ENCODE measurements at regions not wholly inside any gene's neighbourhood (a gene's known extent, or its start where the extent isn't known, plus 50 kb on each side); places are given as distances from the start of the nearest gene placed in this dataset.

DNA sequence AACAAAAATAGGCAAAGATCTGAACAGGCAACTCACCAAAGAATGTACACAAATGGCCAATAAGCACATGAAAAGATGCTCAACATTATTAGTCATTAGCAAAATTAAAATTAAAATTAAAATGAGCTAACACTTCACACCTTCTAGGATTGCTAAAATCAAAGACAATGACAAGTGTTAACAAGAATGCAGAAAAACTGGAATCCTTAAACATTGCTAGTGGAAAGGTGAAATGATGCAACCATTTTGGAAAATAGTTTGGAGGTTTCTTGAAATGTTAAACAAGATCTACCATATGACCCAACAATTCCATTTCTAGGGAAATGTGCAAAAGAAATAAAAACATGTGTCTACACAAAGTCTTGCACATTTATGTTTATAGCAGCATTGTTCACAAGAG, 75.5 kb upstream of the DST start:
- no peak overlapping the region for H3K27ac ChIP-seq
- no peaks in the 10 kb centered on the region for H3K36me3 ChIP-seq
- DNase-seq (ENCODE audit: low spot score in 2 of 2) = no peak
- H3K27me3 ChIP-seq = no peaks in the 10 kb centered on the region
- peaks cover 0 to 25% of the 10 kb centered on the region in 2 donors for H3K4me1 ChIP-seq
- TF ChIP-seq, protein P1, sequence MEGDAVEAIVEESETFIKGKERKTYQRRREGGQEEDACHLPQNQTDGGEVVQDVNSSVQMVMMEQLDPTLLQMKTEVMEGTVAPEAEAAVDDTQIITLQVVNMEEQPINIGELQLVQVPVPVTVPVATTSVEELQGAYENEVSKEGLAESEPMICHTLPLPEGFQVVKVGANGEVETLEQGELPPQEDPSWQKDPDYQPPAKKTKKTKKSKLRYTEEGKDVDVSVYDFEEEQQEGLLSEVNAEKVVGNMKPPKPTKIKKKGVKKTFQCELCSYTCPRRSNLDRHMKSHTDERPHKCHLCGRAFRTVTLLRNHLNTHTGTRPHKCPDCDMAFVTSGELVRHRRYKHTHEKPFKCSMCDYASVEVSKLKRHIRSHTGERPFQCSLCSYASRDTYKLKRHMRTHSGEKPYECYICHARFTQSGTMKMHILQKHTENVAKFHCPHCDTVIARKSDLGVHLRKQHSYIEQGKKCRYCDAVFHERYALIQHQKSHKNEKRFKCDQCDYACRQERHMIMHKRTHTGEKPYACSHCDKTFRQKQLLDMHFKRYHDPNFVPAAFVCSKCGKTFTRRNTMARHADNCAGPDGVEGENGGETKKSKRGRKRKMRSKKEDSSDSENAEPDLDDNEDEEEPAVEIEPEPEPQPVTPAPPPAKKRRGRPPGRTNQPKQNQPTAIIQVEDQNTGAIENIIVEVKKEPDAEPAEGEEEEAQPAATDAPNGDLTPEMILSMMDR (IDR thresholded peaks at IDR 0.05) = no peak
- intact Hi-C loops (cut with DNase I) = loop anchor here (5.0 kb wide), 1 partner anchor 39 kb away; no protein-coding TSS in a partner anchor
- H3K4me3 ChIP-seq = no peak overlapping the region
- no peaks in the 10 kb centered on the region for H3K9me3 ChIP-seq

DNA sequence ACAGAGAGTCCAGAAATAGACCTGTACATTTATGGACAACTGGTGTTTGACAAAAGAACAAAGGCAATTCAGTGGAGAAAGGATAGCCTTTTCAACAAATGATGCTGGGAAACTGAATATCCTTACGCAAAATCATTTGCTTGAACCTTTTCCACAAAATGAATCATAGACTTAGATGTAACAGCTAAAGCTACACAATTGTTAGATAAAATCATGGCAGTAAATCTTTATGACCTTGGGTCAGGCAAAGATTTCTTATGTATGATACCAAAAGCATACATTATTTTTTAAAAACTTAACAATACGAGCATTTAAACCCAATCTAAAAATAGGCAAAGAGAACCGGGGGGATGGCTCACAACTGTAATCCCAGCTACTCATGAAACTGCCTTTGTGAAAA, 73.5 kb upstream of the DST start:
- H3K27ac ChIP-seq = no peak overlapping the region
- TF ChIP-seq, protein P1 (IDR thresholded peaks at IDR 0.05) = no peak
- H3K27me3 ChIP-seq = no peaks in the 10 kb centered on the region

DNA sequence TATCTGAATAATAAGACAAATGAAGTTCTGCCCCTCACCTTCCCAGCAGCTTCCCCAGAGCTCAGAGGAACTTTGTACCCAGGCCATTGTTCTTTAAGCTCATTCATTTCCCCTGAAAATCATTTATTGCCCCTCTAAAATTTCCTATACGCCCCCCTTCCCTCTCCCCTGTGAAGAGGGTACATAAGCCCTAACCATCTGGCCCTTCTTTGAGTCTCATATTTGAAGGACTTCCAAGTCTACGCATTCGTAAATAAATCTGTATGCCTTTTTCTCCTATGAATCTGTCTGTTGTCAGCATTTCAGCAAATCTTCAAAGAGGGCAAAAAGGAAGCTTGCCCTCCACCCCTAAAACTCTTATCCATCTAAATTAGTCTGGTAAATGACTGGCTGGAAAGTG, 73.1 kb upstream of the DST start:
- intact Hi-C loops (cut with DNase I) = loop anchor here (2.0 to 5.0 kb wide), 2 partner anchors 15 to 42 kb away; no protein-coding TSS in a partner anchor
- H3K27ac ChIP-seq = peak overlapping the region; percentile 56 to 77
- no peak overlapping the region for H3K4me3 ChIP-seq
- TF ChIP-seq, protein P1 (IDR thresholded peaks at IDR 0.05) = no peak
- no peaks in the 10 kb centered on the region for H3K27me3 ChIP-seq
- no peaks in the 10 kb centered on the region for H3K9me3 ChIP-seq
- H3K36me3 ChIP-seq = no peaks in the 10 kb centered on the region
- H3K4me1 ChIP-seq = peaks cover 2 to 25% of the 10 kb centered on the region in 2 donors
- no peak for DNase-seq (ENCODE audit: low spot score in 2 of 2)

More for the DNA sequence above, 73.5 kb upstream of the DST start:
- peaks cover 2 to 25% of the 10 kb centered on the region in 2 donors for H3K4me1 ChIP-seq
- H3K4me3 ChIP-seq = no peak overlapping the region
- no peaks in the 10 kb centered on the region for H3K9me3 ChIP-seq
- H3K36me3 ChIP-seq = no peaks in the 10 kb centered on the region
- DNase-seq (ENCODE audit: low spot score in 2 of 2) = no peak
- intact Hi-C loops (cut with DNase I) = loop anchor here (5.0 kb wide), 1 partner anchor 41 kb away; no protein-coding TSS in a partner anchor

DNA sequence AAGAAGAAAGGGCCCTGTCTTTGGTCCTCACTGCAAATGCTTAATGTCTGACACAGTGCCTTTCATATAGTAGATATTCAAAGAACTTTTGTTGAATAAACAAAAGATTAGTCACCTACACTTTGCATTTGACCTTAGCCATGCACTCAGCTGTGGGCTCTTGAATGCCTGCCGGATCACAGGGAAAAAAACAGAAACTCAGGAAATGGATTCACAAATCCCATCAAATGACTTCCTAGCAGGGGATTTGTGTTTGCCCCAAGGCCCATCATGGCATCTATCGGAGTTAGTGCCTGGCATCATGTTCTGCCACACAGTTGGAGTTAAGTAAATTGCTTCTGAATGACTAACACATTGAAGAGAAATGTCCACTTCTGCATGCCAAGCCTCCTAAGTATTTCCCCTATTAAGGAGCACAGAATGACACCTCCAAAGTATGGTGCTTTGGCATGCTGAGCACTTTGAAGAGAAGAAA, 72.3 kb upstream of the DST start:
- Histone ChIP-seq H3K4me1 (peaks cover 2 to 25% of the 10 kb centered on the region in 2 donors), H3K4me3 (no peak overlapping the region), H3K36me3 (no peaks in the 10 kb centered on the region), H3K9me3 (no peaks in the 10 kb centered on the region), H3K27me3 (no peaks in the 10 kb centered on the region), H3K27ac (peak overlapping the region; percentile 56 to 77)
- DNase-seq (ENCODE audit: low spot score in 2 of 2) = peak in 1 of 2 donors; percentile 73
- TF ChIP-seq, protein P1 (IDR thresholded peaks at IDR 0.05) = no peak
- intact Hi-C loops (cut with DNase I) = loop anchor here (2.0 to 5.0 kb wide), 3 partner anchors 16 to 127 kb away; no protein-coding TSS in a partner anchor

DNA sequence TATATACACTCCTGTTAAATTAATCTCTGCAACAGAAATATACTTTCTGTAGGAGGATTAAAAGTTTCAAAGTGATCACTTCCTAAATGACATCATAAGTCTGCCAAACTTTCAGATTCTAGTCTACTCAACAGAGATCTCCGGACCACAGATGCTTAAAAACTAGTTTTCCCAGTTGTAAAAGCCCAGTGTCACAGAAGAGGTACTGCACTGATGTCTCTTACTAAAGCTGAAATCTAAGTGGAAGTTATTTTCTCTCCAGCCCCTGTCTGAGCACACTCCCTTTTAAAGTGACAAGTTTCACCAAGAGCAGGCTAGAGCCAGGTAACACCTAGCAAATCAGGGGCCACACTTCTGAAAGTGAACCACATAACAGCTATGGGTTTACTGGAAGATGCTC, 71.6 kb upstream of the DST start:
- Histone ChIP-seq H3K4me1 (peaks cover 2 to 25% of the 10 kb centered on the region in 2 donors), H3K27ac (peak overlapping the region; percentile 56 to 77), H3K4me3 (no peak overlapping the region), H3K27me3 (no peaks in the 10 kb centered on the region), H3K9me3 (no peaks in the 10 kb centered on the region), H3K36me3 (no peaks in the 10 kb centered on the region)
- intact Hi-C loops (cut with DNase I) = loop anchor here (2.0 to 5.0 kb wide), 2 partner anchors 17 to 128 kb away; no protein-coding TSS in a partner anchor
- DNase-seq (ENCODE audit: low spot score in 2 of 2) = no peak
- TF ChIP-seq, protein P1 (IDR thresholded peaks at IDR 0.05) = no peak

Data from ascending aorta (tissue), 2 donors.